Activated T-cell treated with anti-CD3 and anti-CD28 coated beads, Interleukin-2, amount 50 U/mL, for 4 hours (primary cell): ENCODE measurements at regions not wholly inside any gene's neighbourhood (a gene's known extent, or its start where the extent isn't known, plus 50 kb on each side); places are given as distances from the start of the nearest gene placed in this dataset.

Source experiments
- ATAC-seq, 2 donors: fragments of 200-7000 bp; cut with Tn5 transposase; one replicate each; pipeline ENCODE4 v1.10.0; 2021
- DNase-seq: peaks from one replicate; pipeline ENCODE4 v3.0.0-alpha.2; 2020
- H3K27me3 Mint-ChIP-seq: one replicate; pipeline ENCODE4 v1.8.0; 2021; ENCODE audit warnings: low read depth, mixed read lengths
- H3K36me3 Mint-ChIP-seq: one replicate; pipeline ENCODE4 v1.8.0; 2022; ENCODE audit warnings: mixed read lengths; ENCODE audit not compliant: insufficient read depth
- H3K4me1 Mint-ChIP-seq: one replicate; pipeline ENCODE4 v1.8.0; 2021; ENCODE audit warnings: low read depth, mixed read lengths
- H3K4me3 Mint-ChIP-seq: one replicate; pipeline ENCODE4 v1.8.0; 2021; ENCODE audit warnings: mild to moderate bottlenecking, moderate library complexity, mixed read lengths
- H3K9me3 Mint-ChIP-seq: one replicate; pipeline ENCODE4 v1.8.0; 2021; ENCODE audit warnings: mixed read lengths

- Mint-ChIP-seq H3K4me3 (no peak overlapping the region), H3K9me3 (peaks cover 11% of the 10 kb centered on the region), H3K27me3 (no peaks in the 10 kb centered on the region), H3K4me1 (no peaks in the 10 kb centered on the region), H3K36me3 (no peaks in the 10 kb centered on the region)
- no peak for DNase-seq
- ATAC-seq, result no peak
Measured at GRCh38 chr4:62928483-62928882, 1480.8 kb downstream of the TECRL start.

- no peak for DNase-seq
- no peak for ATAC-seq
- H3K9me3 Mint-ChIP-seq, result peaks cover 15% of the 10 kb centered on the region
- H3K27me3 Mint-ChIP-seq, result no peaks in the 10 kb centered on the region
- no peaks in the 10 kb centered on the region for H3K36me3 Mint-ChIP-seq
- no peaks in the 10 kb centered on the region for H3K4me1 Mint-ChIP-seq
- H3K4me3 Mint-ChIP-seq, result no peak overlapping the region
Measured at GRCh38 chr4:62927574-62927973, 1481.7 kb downstream of the TECRL start.

GRCh38 chr4:62923783-62924182 lies 1485.5 kb downstream of the TECRL start:
- H3K4me1 Mint-ChIP-seq, result no peaks in the 10 kb centered on the region
- H3K9me3 Mint-ChIP-seq, result peaks cover 15% of the 10 kb centered on the region

GRCh38 chr4:62917649-62918048 lies 1491.6 kb downstream of the TECRL start:
- DNase-seq, result no peak
- Mint-ChIP-seq H3K4me3 (no peak overlapping the region), H3K4me1 (no peaks in the 10 kb centered on the region), H3K9me3 (peaks cover 4% of the 10 kb centered on the region), H3K27me3 (no peaks in the 10 kb centered on the region), H3K36me3 (no peaks in the 10 kb centered on the region)
- ATAC-seq, result no peak

More at GRCh38 chr4:62923783-62924182, 1485.5 kb downstream of the TECRL start:
- DNase-seq (no peak), ATAC-seq (no peak)
- Mint-ChIP-seq H3K27me3 (no peaks in the 10 kb centered on the region), H3K36me3 (no peaks in the 10 kb centered on the region), H3K4me3 (no peak overlapping the region)

GRCh38 chr4:62914758-62915157 lies 1494.5 kb downstream of the TECRL start:
- H3K9me3 Mint-ChIP-seq, result peaks cover 11% of the 10 kb centered on the region
- H3K4me1 Mint-ChIP-seq, result no peaks in the 10 kb centered on the region
- H3K36me3 Mint-ChIP-seq, result no peaks in the 10 kb centered on the region
- H3K4me3 Mint-ChIP-seq, result no peak overlapping the region
- no peak for ATAC-seq
- no peak for DNase-seq
- H3K27me3 Mint-ChIP-seq, result no peaks in the 10 kb centered on the region

- DNase-seq (no peak), ATAC-seq (no peak)
- peaks cover 11% of the 10 kb centered on the region for H3K9me3 Mint-ChIP-seq
- no peaks in the 10 kb centered on the region for H3K36me3 Mint-ChIP-seq
- H3K27me3 Mint-ChIP-seq, result no peaks in the 10 kb centered on the region
- no peaks in the 10 kb centered on the region for H3K4me1 Mint-ChIP-seq
- no peak overlapping the region for H3K4me3 Mint-ChIP-seq
Measured at GRCh38 chr4:62913065-62913464, 1496.2 kb downstream of the TECRL start.

- Mint-ChIP-seq H3K27me3 (no peaks in the 10 kb centered on the region), H3K36me3 (no peaks in the 10 kb centered on the region), H3K4me1 (no peaks in the 10 kb centered on the region), H3K4me3 (no peak overlapping the region), H3K9me3 (peaks cover 11% of the 10 kb centered on the region)
- DNase-seq, result no peak
- no peak for ATAC-seq
Measured at GRCh38 chr4:62912531-62912930, 1496.7 kb downstream of the TECRL start.

GRCh38 chr4:62909238-62909637 lies 1500.0 kb downstream of the TECRL start:
- ATAC-seq (no peak), DNase-seq (no peak)
- no peak overlapping the region for H3K4me3 Mint-ChIP-seq
- no peaks in the 10 kb centered on the region for H3K27me3 Mint-ChIP-seq
- H3K9me3 Mint-ChIP-seq, result peaks cover 7% of the 10 kb centered on the region
- H3K36me3 Mint-ChIP-seq, result no peaks in the 10 kb centered on the region
- no peaks in the 10 kb centered on the region for H3K4me1 Mint-ChIP-seq

- no peaks in the 10 kb centered on the region for H3K36me3 Mint-ChIP-seq
- no peak for DNase-seq
- peaks cover 18% of the 10 kb centered on the region for H3K9me3 Mint-ChIP-seq
- no peaks in the 10 kb centered on the region for H3K27me3 Mint-ChIP-seq
- H3K4me3 Mint-ChIP-seq, result no peak overlapping the region
- H3K4me1 Mint-ChIP-seq, result no peaks in the 10 kb centered on the region
- ATAC-seq, result no peak
Measured at GRCh38 chr4:62901101-62901500, 1508.1 kb downstream of the TECRL start.

- H3K9me3 Mint-ChIP-seq, result peaks cover 18% of the 10 kb centered on the region
- no peaks in the 10 kb centered on the region for H3K4me1 Mint-ChIP-seq
- DNase-seq, result no peak
- no peak for ATAC-seq
- H3K4me3 Mint-ChIP-seq, result no peak overlapping the region
- no peaks in the 10 kb centered on the region for H3K27me3 Mint-ChIP-seq
- H3K36me3 Mint-ChIP-seq, result no peaks in the 10 kb centered on the region
Measured at GRCh38 chr4:62899646-62900364, 1509.4 kb downstream of the TECRL start.

GRCh38 chr4:62898115-62898514 lies 1511.1 kb downstream of the TECRL start:
- Mint-ChIP-seq H3K9me3 (peaks cover 14% of the 10 kb centered on the region), H3K4me1 (no peaks in the 10 kb centered on the region), H3K27me3 (no peaks in the 10 kb centered on the region), H3K36me3 (no peaks in the 10 kb centered on the region), H3K4me3 (no peak overlapping the region)
- DNase-seq (no peak), ATAC-seq (no peak)

- H3K36me3 Mint-ChIP-seq, result no peaks in the 10 kb centered on the region
- peaks cover 6% of the 10 kb centered on the region for H3K9me3 Mint-ChIP-seq
- no peak overlapping the region for H3K4me3 Mint-ChIP-seq
- DNase-seq (no peak), ATAC-seq (no peak)
- no peaks in the 10 kb centered on the region for H3K27me3 Mint-ChIP-seq
- H3K4me1 Mint-ChIP-seq, result no peaks in the 10 kb centered on the region
Measured at GRCh38 chr4:62896721-62897120, 1512.5 kb downstream of the TECRL start.

- DNase-seq (no peak), ATAC-seq (no peak)
- Mint-ChIP-seq H3K27me3 (no peaks in the 10 kb centered on the region), H3K36me3 (no peaks in the 10 kb centered on the region), H3K4me3 (no peak overlapping the region), H3K9me3 (peaks cover 15% of the 10 kb centered on the region), H3K4me1 (no peaks in the 10 kb centered on the region)
Measured at GRCh38 chr4:62881901-62882300, 1527.3 kb downstream of the TECRL start.

- no peaks in the 10 kb centered on the region for H3K27me3 Mint-ChIP-seq
- DNase-seq (no peak), ATAC-seq (no peak)
- no peaks in the 10 kb centered on the region for H3K4me1 Mint-ChIP-seq
- H3K4me3 Mint-ChIP-seq, result no peak overlapping the region
- peaks cover 15% of the 10 kb centered on the region for H3K9me3 Mint-ChIP-seq
- no peaks in the 10 kb centered on the region for H3K36me3 Mint-ChIP-seq
Measured at GRCh38 chr4:62881210-62881609, 1528.0 kb downstream of the TECRL start.

- H3K4me1 Mint-ChIP-seq, result no peaks in the 10 kb centered on the region
- peaks cover 19% of the 10 kb centered on the region for H3K9me3 Mint-ChIP-seq
- no peaks in the 10 kb centered on the region for H3K36me3 Mint-ChIP-seq
- no peak for ATAC-seq
- no peaks in the 10 kb centered on the region for H3K27me3 Mint-ChIP-seq
- no peak overlapping the region for H3K4me3 Mint-ChIP-seq
- no peak for DNase-seq
Measured at GRCh38 chr4:62872856-62873255, 1536.4 kb downstream of the TECRL start.
